GM19324 (cell line): ENCODE measurements at regions not wholly inside any gene's neighbourhood (a gene's known extent, or its start where the extent isn't known, plus 50 kb on each side); places are given as distances from the start of the nearest gene placed in this dataset.

Source experiments
- ATAC-seq: cut with Tn5 transposase; IDR thresholded peaks from one replicate; pipeline ENCODE4 v1.9.1; 2021; ENCODE audit warnings: mild to moderate bottlenecking, moderate library complexity; ENCODE audit not compliant: unreplicated experiment, low FRiP score

DNA sequence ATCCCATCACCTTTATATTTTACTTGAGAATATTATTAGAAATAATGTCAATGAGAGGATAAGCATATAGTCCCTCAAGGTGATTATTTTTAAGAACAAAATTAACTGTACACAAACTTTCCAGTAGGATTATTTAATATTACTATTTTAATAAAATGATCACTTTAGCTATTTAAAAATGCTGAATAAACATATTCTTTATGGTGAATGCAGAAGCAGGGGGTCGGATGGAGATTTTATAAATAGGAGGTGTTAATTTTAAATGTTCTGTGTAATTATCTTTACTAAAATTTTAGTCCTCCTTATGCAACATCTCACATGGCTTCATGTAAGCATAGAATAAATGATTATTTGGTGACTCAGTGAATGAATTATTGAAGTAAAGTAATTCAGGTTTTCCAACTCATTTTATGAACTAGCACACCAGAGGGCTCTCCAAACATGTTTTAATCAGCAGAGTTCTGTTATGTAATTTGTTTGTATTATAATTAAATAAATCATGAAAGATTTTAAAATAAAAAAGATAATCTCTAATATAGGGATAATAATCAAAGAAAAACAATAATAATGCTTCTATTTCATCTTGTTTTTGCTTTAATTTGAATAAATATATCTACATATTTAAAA lies 1635.2 kb downstream of the EFNB2 start:
- ATAC-seq = no peak

DNA sequence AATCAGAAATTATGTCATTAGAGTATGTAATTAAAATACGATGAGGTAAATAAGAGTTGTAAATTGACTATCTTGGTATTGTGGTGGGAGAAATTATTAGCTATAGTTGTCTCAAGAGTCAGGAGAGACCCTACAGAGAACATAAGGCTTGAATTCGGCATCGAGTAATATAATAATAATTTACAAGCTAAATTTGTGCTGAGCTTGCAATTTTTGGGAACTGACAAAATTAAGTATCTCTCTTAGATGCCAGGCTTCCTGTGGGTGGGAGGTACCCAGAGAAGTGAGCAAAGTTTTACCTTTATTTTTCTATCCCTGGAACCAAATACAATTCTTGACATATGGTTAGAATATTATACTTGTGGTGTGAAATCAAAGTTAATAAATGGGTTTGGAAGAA lies 1637.0 kb downstream of the EFNB2 start:
- no peak for ATAC-seq

DNA sequence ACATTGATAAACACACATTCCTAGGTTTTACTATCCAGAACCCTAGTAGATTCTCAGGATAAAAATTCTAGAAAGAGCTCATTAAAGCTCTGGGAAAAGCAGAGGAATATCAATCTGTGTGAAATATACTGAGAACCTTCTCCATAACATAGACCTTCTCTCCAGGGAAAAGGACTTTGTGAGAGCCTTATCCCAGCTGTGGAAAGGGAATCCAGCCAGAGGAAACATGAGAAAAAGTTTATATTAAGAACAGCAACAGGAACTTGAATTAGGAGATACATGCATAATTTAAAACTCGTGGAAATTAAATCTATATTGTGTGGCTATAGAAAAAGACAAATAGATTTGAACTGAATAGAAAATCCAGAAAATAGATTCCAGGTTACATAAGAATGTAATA lies 1639.9 kb downstream of the EFNB2 start:
- ATAC-seq = no peak

DNA sequence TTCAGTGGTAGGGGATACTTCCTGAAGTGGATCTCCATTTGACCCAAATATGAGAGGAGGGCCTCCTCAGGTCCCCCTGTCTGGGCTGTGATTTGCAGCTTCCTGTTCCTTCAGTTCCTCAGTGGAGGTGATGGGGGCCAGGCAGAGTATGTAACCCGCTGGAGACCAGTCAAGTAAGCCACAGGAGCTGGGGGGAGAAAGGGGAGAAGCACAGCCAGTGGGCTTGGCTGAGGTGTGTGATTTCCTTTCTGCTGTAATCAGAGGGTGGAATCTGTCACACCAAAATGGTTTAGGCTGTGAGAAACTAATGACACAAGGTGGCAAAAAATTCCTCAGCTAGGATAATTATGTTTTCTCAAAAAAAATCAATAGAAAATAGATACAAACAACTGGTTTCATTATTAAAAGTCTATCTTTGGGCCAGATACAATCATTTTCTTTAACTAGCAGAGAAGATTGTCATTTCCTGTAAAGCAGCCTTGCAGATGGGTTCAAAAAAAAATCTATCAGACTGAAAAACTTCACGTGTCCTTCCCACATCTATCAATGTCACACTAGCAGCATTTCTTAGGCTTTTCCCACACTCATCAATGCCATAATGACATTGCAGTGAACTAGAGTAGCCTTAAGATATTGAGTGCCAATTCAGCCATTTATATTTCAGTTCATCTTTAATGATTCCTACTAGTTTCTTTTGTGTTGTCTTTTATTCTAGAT lies 1660.3 kb downstream of the EFNB2 start:
- no peak for ATAC-seq

DNA sequence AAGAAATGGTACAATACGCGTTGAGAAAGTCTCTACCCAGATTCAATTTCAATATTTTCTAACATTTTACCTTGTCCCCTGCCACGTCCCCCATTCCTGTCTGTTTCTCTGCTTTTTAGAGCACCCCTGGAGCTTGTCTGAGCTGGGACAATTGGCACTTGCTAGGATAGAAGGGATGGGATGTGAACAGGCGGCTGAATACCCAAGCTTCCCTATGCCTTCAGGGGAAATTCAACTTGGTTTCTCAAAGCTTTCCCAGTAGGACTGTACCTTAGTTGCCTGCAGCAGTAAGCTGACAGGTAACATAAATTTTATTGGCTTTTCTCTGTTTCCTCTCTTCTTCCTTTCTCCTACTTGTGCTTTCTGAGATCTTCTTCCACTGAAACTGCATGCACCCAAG lies 1663.3 kb downstream of the EFNB2 start:
- no peak for ATAC-seq

DNA sequence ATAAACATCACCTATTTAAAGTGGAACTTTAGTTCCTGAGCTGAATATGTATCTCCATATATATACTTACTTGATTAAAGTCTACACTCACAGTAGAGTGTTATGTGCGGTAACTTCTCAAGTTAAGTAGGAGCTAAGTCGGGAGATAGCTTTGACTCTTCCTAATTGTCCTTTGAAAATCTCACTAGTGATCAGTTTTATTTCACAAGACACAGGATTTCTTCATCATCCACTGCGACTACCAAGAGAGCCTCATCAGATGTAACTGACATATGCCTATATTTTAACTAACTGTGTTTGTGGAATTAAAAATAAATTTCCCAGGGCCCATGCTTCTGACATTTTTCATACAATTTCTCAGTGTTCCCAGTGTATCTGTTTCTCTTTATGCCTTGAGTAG lies 1664.0 kb downstream of the EFNB2 start:
- ATAC-seq = no peak

DNA sequence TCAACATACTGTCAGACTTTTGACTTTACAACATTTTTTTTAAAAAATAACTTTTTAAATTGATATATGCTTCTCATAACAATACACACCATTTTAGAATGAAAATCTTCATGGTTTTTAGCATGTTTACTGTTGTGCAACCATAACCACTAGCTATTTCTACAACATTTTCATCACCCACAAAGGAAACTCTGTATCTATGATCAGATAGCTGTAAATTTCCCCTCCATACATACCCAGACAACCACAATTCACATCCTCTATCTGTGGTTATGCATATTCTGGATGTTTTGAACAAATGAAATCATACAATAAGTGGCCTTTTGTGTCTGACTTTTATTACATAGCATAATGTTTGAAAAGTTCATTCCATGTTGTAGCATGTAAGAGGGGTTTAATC lies 1666.0 kb downstream of the EFNB2 start:
- no peak for ATAC-seq

DNA sequence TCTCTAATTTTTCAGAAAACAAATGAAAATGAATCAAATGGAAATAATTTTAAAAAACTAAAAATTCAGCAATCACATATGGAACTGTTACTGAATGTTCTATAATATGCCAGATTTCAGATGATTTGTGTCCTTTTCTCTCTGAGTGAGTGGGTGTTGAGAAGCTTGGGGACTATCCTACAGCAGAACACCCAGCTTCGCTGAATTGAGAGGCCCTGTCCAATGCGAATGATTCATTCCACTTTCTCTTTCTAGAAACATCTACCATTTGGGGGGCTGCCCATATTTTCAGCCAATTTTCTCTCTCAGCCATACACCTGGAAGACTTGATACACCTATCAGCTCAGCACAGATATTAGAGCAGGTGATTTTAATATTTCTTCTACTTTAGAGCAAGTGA lies 1666.7 kb downstream of the EFNB2 start:
- ATAC-seq = no peak

DNA sequence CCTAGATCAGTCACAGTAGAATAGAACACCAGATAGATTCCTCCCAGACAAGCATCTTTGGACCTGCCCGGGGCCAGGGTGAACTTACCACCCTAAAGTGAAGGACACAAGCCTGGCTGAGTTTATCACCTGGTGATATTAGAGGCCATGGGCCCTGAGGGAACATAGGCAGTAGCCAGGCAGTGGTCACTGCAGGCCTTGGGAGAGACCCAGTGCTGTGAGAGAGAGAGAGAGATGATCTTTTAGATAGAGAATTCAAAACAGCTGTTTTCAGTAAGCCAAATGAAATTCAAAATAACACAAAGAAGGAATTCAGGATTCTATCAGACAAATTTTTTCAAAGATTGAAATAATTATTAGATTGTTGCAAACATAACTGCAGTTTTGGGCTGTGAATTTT lies 1679.9 kb downstream of the EFNB2 start:
- ATAC-seq = no peak

DNA sequence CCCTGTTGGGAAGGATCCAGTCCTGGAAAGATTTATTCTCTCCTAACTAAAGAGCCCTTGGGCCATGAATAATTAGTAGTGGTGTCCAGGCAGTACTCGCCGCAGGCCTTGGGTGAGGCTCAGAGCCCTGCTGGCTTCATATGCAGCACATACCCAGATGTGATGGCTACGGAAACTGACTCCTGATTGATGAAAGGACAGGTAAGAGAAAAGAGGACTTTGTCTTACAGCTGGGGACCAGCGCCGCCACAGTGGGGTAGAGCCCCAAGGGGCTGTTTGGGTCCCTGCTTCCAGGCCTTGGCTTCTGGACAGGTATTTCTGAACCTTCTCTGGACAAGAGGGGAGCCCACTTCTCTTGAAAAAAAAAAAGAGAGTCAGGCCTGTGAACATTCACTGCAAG lies 1680.8 kb downstream of the EFNB2 start:
- no peak for ATAC-seq

DNA sequence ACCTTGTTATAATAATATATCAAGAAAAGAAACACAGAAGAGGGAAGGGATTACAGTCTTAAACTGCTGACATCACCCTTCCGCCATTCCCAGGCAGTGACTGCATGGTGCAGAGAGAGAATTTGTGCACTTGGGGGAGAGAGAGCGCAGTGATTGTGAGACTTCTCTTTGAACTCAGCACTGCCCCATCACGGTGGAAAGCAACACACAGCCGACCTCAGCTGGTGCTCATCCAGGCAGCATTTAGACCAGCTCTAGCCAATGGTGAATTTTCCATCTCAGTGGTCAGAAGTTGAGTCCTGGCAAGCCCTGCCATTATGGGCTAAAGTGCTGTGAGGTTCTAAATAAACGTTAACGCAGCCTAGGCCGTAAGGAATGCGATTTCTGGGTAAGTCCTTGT lies 1681.5 kb downstream of the EFNB2 start:
- no peak for ATAC-seq

DNA sequence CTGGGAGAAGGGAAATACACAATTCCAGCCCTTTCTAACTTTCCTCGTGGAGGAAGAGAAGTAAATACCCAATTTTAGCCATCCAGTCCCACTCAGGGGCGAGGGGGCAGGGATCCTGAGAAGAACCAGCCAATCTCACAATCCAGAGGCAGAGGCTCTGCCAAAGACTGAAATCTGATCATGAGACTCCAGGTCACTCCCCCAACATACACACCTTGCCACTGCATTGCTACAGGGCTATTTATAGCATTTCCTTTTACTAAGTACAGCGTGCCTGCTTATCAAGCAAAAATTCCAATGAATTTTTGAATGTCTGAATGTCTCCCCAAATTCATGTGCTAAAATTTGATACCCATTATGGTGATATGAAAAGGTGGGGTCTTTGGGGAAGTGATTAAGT lies 1687.5 kb downstream of the EFNB2 start:
- ATAC-seq = no peak

DNA sequence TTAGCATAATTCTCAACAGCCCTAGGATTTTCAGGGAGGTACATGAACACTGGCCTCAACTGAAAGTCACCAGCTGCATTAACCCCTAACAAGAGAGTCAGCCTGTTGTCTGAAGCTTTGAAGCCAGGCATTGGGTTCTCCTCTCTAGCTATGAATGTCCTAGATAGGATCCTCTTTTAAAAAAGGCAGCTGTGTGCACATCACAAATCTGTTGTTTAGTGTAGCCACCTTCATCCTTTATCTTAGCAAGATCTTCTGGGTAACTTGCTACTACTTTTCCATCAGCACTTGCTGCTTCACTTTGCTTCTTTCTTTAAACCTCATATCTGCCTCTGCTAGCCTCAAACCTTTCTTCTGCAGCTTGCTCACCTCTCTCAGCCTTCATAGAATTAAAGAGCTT lies 1692.1 kb downstream of the EFNB2 start:
- no peak for ATAC-seq

DNA sequence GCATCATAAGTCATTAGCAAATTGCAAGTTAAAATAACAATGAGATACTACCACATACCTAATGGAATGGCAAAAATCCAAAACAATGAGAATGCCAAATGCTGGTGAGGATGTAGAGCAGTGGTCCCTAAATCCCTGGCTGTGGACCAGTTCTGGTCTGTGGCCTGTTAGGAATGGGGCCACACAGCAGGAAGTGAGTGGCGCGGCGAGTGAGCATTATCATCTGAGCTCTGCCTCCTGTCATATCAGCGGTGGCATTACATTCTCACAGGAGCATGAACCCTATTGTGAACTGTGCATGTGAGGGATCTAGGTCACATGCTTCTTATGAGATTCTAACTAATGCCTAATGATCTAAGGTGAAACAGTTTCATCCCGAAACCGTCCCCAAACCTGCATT lies 1694.4 kb downstream of the EFNB2 start:
- ATAC-seq = no peak

DNA sequence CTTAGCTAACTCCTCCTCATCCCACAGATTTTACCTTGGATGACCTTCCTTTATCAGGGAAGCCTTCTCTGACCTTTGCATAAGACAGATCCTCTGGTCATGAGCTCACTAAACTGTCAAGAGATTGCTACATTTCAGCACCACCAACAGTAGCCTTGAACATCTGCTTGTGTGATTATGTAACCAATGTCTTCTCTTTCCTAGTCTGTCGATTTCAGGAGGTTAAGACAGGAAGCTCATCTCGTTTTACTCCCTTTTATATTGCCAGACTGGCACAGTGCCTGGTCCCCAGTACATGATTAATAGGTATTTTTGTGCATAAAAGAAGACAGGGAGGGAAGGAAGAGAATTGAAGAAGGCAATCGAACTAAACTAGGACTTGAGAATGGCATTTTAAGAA lies 1697.7 kb downstream of the EFNB2 start:
- ATAC-seq = no peak

DNA sequence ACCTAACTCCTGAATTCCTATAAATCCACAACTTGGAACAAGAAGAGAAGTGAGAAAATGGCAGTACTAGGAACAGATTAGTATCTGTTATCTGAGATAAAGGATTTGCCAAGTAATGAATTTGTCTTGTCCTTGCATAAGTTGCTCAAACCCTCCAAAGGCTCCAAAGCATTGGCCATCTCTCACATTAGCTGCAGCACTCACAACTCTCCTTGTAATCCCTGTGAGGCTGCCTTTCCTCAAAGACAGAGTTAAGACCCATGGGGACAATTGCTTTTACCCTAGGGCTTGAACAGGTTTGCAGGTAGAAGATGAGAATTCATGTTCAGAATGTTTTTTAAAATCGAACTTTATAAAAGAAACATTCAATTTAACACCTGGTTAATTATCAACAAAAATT lies 1702.2 kb downstream of the EFNB2 start:
- no peak for ATAC-seq

DNA sequence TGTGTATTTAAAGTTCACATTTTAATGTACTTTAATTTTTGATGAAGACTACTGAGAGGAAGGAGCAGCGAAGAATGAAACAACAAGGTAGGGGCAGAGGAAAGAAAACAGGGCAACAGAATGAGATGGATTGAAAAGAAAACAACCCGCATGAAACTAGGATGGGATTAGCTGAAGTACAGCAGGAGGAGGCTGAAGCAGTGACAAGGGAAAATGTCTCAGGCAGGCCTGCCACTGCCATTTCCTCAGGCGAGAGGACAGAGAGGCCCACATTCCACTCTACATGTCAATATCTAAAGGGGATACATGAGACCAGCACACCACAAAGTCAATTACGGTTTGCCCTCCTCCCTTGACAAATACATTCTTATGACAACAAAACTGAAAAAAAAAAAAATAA lies 1703.2 kb downstream of the EFNB2 start:
- no peak for ATAC-seq

DNA sequence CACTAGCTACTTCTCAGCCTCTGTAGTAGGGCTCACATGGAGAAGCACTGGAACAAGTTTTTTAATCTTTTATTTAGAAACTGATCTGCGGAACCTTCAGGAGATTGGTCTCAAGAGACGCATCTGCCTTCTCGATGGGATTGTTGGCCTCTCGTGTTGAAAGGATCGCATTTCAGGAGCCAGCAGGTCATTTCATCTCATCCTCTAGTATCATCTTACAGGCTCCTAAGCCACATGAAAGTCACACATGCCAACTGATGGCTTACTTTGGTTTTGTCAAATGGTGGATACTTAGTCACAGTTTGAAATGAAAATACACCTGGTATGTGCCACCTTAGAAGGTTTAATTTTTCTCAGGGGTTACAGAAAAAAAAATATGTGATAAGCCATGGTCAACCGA lies 1703.6 kb downstream of the EFNB2 start:
- no peak for ATAC-seq

DNA sequence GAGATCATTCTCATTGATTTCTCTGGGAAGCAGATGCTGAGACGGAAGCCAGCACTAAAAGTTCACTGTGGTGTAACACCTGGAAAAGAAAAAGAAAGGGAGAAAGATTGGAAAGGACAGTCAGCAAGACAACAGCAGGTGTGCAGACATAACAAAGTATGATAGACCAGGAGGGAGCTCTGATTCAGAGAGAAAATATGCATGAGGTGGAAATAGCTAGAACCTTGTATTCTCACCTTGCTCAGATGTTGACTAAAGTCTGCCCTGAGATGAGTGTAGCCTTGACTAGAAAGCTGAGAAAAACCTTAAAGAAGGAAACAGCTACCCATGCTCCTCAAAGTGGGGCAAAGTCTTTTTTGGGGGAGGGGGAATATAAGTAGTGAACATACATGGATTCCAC lies 1711.8 kb downstream of the EFNB2 start:
- no peak for ATAC-seq

DNA sequence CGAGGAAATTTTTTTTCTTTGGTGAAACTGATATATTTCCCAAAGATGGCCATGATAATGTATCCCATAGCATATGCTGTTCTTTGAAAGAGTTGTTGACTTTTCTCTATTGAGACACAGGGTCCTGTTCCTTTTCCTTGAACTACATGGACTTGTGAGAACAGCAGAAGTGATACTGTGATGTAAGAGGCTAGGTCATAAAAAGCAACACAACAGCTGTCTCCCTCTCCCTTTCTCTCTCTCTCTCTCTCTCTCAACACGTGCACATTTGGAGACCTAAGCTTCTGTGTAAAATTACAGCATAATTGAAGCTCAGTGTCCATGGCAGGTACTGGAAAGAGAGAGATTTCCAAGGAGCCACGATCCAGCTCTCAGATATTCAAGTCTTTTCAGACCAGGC lies 1712.4 kb downstream of the EFNB2 start:
- ATAC-seq = no peak

DNA sequence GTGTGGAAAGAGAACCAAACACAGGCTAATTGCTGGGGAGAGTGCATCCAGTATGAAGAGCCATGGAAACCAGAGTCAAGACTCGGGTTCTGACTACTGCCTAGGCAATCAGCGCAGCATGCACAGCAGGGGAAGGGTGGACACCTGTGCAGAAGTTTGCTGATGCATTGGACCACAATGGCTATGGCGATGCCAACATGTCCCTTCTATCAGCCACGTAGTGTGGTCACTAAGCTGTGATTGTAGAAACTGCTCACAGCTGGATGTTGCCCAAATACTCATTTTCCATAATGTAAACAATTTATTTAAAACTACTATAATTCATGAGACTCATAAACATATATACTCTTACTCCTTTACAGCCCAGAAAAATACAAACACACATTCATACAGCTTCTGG lies 1718.2 kb downstream of the EFNB2 start:
- no peak for ATAC-seq

DNA sequence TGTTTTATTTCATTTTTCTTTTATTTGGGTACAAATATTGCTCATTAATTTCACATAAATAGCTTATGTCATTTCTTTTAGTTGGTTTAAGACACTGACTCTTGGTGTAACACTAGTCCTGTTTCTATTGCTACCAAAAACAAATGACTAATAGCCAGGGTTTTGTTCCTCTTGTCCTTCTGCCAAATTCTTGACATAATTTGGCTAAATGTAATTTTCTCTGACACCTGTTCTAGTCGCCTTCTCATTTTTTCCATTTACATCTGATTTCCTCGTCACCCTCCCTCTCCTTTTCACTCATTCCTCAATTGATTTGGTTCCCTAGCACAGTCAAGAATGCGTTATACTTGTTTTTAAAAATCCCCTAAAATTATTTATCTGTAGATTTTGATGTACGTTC lies 1718.7 kb downstream of the EFNB2 start:
- no peak for ATAC-seq

DNA sequence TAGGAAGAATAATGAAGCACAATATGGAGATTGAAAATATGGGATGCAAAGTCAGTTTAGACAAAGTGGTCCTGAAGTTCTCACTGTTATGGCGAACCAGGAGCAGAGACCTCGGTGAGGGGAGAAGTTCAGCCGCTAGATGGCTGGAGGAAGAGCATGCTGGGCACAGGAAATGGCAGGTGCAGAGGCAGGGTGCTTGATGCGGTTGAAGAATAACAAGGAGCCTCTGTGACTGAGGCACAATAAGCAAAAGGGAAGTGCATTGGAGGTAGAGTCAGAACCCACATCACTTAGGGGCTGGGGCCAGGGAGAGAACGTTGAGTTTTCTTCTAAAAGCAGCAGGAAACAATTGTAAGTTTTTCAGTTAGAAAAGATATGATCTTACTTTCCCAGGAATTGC lies 1725.2 kb downstream of the EFNB2 start:
- ATAC-seq = no peak
